ENCODE measurements at regions not wholly inside any gene's neighbourhood (a gene's known extent, or its start where the extent isn't known, plus 50 kb on each side); places are given as distances from the start of the nearest gene placed in this dataset.
A peak's percentile ranks its signal among the peaks of the same experiment; 100 is the strongest.

DNA sequence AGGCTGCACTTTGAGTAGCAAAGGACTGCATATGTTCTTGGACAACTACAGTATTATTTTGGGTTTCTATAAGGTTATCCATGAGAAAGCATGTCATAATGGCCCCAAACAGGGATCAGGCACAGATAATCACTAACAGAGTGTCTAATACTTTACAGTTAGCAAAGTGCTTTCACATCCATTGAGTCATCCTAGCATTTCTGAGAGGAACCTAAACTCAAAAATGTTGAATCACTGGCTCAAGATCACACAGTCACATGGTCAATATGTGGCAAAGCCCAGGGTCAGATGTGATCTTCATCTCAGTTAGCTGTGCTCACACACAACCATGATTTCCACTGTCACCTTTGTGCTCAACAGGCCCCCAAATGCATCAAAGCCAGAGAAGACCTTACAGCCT, 156.1 kb upstream of the VRK2 start:
- H3K4me3 ChIP-seq = no peak overlapping the region
- TF ChIP-seq, protein P1, sequence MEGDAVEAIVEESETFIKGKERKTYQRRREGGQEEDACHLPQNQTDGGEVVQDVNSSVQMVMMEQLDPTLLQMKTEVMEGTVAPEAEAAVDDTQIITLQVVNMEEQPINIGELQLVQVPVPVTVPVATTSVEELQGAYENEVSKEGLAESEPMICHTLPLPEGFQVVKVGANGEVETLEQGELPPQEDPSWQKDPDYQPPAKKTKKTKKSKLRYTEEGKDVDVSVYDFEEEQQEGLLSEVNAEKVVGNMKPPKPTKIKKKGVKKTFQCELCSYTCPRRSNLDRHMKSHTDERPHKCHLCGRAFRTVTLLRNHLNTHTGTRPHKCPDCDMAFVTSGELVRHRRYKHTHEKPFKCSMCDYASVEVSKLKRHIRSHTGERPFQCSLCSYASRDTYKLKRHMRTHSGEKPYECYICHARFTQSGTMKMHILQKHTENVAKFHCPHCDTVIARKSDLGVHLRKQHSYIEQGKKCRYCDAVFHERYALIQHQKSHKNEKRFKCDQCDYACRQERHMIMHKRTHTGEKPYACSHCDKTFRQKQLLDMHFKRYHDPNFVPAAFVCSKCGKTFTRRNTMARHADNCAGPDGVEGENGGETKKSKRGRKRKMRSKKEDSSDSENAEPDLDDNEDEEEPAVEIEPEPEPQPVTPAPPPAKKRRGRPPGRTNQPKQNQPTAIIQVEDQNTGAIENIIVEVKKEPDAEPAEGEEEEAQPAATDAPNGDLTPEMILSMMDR (IDR thresholded peaks at IDR 0.05) = no peak
- intact Hi-C loops (cut with DNase I, micrococcal nuclease) = no loop called here
- H3K36me3 ChIP-seq (ENCODE audit: low read depth) = no peaks in the 10 kb centered on the region
- no peak for DNase-seq
- peak; percentile 27 for ATAC-seq
- H3K9me3 ChIP-seq = no peaks in the 10 kb centered on the region
- H3K4me1 ChIP-seq (ENCODE audit: low read depth) = peaks cover 7% of the 10 kb centered on the region

DNA sequence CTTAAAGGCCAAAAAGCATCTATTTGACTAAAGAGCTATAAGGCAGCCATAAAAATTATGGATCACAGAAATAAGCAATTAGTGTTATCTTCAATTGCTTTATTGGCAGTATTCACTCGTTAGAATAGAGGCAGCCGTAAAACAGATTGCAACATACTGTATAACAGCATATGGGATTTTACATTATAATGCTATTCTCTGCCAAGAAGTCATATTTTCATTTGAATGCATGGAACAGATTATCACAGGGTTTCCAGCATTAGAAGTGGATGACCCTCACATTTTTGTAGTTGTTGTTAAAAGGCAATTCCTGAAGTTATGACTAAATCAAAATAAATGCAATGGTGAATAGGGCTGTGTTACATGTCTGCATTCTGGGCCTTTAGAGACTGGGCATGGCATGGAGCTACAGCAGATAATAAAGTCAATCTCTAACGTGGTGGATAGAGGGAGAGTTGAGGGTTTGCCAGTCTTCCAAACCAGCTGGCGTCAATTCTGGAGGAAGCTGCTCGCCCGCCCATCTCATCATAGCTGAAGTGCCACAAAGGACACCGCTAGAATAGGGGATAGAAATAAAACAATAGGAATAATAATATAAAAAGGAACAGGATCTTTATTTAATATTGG, 155.4 kb upstream of the VRK2 start:
- Histone ChIP-seq H3K36me3 (ENCODE audit: low read depth) (no peaks in the 10 kb centered on the region), H3K9me3 (no peaks in the 10 kb centered on the region), H3K4me1 (ENCODE audit: low read depth) (peaks cover 7% of the 10 kb centered on the region), H3K4me3 (no peak overlapping the region)
- ATAC-seq = peak; percentile 94
- DNase-seq = peak in 1 of 3 donors; percentile 33
- intact Hi-C loops (cut with DNase I, micrococcal nuclease) = no loop called here
- TF ChIP-seq, protein P1 (IDR thresholded peaks at IDR 0.05) = no peak

DNA sequence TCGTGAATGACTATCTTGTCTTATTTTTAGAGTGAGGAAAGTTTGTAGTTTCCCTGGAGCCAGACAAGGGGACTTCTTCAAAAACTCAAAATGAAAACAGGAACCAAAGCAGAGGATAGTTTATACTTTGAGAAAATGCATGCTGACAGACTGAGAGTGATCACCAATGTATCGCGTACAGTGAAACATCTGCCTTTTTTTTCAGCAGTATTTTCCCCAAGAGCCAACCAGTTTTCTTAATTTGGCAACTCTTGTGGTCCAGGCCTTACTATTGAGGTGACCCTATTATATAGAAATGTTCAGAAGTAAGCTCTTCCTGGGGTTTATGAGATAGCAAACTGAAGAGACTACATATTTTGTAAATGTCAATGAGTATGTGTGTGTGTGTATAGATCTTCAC, 153.7 kb upstream of the VRK2 start:
- TF ChIP-seq, protein P1 (IDR thresholded peaks at IDR 0.05) = no peak
- Histone ChIP-seq H3K36me3 (ENCODE audit: low read depth) (no peaks in the 10 kb centered on the region), H3K9me3 (no peaks in the 10 kb centered on the region), H3K4me3 (no peak overlapping the region), H3K4me1 (ENCODE audit: low read depth) (peaks cover 7% of the 10 kb centered on the region)
- DNase-seq = no peak
- ATAC-seq = no peak
- intact Hi-C loops (cut with DNase I, micrococcal nuclease) = no loop called here

DNA sequence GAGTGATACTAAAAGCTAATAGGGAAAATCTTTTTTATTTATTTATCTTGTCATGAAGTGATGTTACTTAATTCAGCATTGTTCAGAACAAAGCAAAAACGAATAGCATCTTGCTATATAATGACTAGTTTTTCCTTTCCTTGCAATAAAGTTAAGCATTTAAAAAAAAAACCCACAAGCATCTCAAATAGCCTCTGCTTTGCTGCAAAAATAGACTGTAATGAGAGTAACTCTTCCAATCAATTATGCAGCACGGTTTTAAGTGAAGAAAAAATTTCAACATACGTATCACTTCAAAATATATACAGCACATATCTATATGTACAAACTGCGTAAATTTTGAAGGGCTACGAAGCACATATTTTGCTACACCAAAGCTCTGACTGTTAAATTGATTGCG, 153.3 kb upstream of the VRK2 start:
- TF ChIP-seq, protein P1 (IDR thresholded peaks at IDR 0.05) = no peak
- no peaks in the 10 kb centered on the region for H3K36me3 ChIP-seq (ENCODE audit: low read depth)
- intact Hi-C loops (cut with DNase I, micrococcal nuclease) = no loop called here
- ATAC-seq = no peak
- no peak overlapping the region for H3K4me3 ChIP-seq
- H3K4me1 ChIP-seq (ENCODE audit: low read depth) = peaks cover 7% of the 10 kb centered on the region
- H3K9me3 ChIP-seq = no peaks in the 10 kb centered on the region
- no peak for DNase-seq

GRCh38 chr2:57893786-57894185, 152.8 kb upstream of the VRK2 start:
- H3K4me1 ChIP-seq (ENCODE audit: low read depth) = peaks cover 7% of the 10 kb centered on the region
- TF ChIP-seq, protein P1 (IDR thresholded peaks at IDR 0.05) = no peak
- H3K36me3 ChIP-seq (ENCODE audit: low read depth) = no peaks in the 10 kb centered on the region
- intact Hi-C loops (cut with DNase I, micrococcal nuclease) = no loop called here
- no peak for ATAC-seq
- no peak overlapping the region for H3K4me3 ChIP-seq
- H3K9me3 ChIP-seq = no peaks in the 10 kb centered on the region
- no peak for DNase-seq

GRCh38 chr2:57894381-57894780, 152.2 kb upstream of the VRK2 start:
- H3K4me3 ChIP-seq = no peak overlapping the region
- DNase-seq (no peak), ATAC-seq (no peak)
- H3K36me3 ChIP-seq (ENCODE audit: low read depth) = no peaks in the 10 kb centered on the region
- H3K9me3 ChIP-seq = no peaks in the 10 kb centered on the region
- TF ChIP-seq, protein P1 (IDR thresholded peaks at IDR 0.05) = no peak
- intact Hi-C loops (cut with DNase I, micrococcal nuclease) = no loop called here
- peaks cover 7% of the 10 kb centered on the region for H3K4me1 ChIP-seq (ENCODE audit: low read depth)
